GM18505 (cell line): ENCODE measurements at regions not wholly inside any gene's neighbourhood (a gene's known extent, or its start where the extent isn't known, plus 50 kb on each side); places are given as distances from the start of the nearest gene placed in this dataset.
A peak's percentile ranks its signal among the peaks of the same experiment; 100 is the strongest.

Experiments
- ATAC-seq: cut with Tn5 transposase; IDR thresholded peaks from one replicate; pipeline ENCODE4 v1.9.1; 2021; ENCODE audit not compliant: unreplicated experiment
- POLR2A ChIP-seq: IDR thresholded peaks from 4 replicates; pipeline ENCODE4 v1.6.1; 2011; ENCODE audit warnings: borderline replicate concordance; ENCODE audit not compliant: insufficient read depth, insufficient read length; ENCODE audit errors: extremely low read depth

DNA sequence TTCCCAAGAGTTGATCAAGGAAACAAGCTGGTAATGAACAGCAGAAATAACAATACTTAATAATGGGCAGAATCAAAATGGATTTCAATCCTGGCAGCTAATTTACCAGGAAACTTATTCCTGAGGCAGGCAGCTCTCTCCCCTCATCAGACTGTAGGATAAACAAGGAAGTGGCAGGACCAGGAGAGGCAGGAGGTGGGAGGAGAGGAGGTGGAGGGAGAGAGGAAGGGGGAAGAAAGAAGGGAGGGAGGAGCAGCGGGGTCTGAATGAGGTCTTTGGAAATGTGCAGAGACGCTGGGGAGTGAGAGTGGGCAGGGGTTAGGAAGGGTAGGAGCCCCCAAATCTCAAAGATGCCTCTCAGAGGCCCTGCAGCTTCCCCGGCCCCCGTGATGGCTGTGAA lies 231.5 kb downstream of the BCOR start:
- no peak for TF ChIP-seq POLR2A
- no peak for ATAC-seq

DNA sequence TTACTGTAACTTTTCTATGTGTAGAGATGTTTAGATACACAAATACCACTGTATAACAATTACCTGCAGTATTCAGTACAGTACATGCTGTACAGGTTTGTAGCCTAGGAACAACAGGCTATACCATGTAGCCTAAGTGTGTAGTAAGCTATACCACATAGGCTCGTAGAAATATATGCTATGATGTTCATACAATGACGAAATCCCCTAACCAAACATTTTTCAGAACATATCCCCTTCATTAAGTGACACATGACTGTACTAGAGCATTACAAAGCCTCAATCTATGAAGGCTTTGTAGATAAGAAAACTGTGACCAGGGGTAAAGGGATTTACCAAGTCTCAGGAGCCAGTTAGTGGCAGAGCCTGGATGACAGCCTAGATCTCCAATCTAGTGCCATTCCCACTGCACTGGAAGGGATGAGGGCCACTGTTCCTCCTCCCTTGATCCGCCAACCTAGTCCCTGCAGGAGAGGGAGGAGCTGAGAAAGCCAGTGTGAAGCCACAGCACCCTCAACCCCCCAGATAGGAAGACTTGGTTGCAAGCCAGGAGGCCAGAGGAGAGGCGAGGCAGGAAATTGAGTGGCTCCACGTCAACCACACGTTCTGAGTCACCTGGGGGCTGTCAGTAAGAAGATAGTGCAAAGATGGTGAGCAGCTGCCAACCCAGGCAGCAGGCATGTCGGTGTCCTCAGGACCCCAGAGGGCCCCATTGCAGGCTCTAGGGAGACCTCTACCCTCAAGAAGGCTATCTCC lies 227.7 kb downstream of the BCOR start:
- no peak for TF ChIP-seq POLR2A
- ATAC-seq = no peak

DNA sequence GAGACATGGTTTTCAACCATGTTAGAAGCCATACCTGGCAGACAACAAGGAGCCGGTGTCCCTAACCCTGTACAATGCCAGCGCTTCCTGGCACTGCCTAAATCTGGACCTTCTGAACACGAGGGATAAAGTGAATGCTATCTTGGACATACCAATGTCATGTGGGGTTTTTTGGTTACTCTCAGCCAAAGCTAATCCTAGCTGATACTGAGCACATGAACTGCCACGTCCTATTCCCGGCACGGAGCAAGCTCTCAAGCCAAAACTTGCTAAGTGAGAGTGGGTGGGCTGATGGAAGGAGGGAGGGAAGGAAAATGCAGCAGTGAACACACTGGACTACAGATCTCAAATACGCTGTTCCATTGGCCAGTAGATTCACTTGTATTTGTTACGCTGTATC lies 226.1 kb downstream of the BCOR start:
- ATAC-seq = no peak
- TF ChIP-seq POLR2A = no peak

DNA sequence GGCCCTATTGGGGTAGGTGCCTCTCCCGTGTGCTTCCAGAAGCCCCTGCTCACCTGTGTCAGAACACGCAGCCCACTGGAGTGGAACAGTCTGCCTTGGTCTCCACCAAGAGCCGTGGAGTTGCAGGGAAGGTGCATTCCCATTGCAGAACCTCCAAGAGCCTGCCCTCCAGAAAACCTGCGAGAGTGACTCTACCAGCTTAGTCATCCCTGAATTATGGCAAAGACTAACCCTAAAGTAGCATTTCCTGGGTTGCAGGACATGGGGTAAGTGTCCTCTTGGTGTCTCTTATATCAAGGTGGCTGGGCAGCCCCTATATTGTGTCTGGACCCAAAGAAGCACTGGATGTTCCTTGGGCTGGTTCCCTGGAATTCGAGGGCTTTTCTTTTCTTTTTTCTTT lies 224.6 kb downstream of the BCOR start:
- ATAC-seq = no peak
- TF ChIP-seq POLR2A = no peak

DNA sequence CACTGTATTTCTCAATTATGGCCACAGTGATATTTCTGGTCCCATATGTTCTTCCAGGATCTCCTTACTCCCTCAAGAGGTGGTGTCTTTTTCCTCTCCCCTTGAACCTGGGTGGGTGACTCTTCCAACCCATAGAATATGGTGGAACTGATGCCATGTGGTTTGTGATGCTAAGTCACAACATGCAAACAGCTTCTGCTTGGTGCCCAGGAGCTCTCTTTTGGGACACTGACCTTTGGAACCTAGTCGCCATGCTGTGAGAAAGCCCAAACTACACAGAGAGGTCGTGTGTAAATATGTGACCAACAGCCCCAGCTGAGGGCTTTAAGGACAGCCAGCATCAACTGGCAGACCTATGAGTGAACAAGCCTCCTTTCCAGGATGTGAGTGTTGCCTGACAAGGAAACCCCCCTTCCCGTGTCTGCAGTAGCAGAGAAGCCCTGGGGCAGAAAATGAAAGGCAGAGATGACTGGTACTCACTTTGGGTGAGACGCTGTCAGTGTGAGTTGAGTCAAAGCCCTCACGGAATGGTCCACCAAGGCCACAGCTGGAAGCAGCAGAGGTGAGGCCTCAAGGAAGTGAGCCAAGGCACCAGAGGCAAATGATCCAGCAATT lies 223.4 kb downstream of the BCOR start:
- ATAC-seq = peak; percentile 95
- no peak for TF ChIP-seq POLR2A

DNA sequence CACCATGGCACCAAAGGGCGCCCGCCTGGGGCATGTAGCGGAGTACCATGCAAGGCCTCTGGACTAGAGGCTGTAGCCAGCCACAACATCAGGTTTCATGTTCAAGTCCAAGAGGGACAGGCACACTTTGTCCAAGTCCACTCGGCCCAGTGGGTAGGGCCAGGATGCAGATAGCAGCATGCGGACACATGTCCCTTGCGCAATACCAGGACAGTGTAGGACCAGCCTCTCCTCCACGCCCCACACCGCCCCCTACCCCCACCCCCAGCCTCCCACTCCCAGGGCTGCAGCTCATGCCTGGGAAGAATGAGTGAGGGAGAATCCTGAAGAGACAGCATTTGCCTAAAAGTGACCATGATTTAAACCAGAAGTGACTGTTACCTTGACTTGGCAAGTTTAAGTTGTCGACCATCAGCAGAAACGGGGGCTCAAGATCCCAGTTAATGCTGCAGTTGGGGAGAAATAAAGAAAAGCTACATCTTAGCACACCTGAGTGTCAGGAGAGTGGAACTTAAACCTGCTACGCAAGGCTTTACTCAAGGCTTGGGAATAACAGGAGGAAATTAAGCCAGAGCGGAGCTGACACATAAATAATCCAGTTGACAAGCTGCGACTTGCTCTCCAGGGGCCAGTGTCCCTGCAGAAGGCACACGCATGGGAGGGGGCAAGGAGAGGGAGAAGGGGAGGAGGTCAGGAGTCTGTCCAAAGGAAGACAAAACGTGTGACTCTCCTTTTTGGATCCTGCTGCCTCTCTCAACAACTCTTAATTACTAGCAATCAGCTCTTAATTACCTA lies 221.7 kb downstream of the BCOR start:
- no peak for TF ChIP-seq POLR2A
- ATAC-seq = no peak

DNA sequence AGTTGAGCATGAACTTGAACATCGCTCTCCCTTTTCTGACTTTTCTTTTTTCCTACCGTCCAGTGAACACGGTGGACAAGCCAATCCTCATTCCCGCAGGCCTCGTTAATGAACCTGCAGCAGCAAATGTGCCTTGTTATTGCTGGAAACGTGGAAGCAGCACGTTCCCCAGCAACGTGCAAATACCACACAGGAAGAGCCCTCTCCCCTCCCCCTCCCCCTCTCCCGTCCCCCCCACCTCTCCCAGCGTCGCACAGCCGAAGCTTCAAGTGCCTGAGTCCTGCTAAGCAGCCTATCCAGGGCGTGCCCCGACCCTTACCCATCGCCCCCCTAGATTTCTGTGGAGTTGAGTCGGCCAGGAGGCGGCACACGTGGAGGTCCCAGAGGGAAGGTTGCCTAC lies 219.9 kb downstream of the BCOR start:
- TF ChIP-seq POLR2A = no peak
- no peak for ATAC-seq

DNA sequence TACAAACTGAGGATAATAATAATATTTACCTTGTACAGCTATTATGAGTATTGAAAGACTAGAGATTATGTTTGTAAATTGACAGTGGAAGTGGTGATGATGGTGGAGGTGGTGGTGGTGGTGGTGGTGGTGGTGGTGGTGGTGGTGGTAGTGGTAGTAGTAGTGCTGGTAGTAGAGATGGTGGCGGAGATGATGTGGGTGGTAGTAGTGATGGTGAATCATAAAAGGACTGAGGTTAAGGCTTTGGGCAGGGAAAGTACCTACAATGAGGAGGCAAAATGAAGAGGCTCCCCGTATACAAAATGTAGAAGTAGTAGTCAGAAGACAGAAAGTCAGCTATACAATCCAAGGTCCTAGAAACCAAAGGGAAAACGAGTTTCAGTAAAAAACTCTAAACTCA lies 214.1 kb downstream of the BCOR start:
- TF ChIP-seq POLR2A = no peak
- ATAC-seq = no peak

DNA sequence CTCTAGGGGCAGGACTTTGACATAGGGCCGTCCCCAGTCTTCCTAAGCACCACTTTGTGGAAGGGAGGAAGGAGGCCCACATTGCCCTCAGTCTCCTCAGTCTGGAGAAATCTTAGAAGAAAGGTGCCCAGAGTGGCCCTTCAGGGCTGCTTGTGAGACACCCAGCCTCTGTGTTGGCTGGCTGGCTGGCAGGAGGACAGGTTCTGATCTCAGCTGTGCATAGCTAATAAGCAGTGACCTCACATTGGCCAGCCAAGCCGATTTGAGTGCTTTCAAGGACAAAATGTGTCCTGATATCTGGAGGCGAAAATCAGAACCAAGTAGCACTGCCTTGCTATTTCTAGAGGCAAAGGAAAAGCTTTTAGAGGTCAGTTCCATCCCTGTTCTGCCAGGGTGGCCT lies 211.5 kb downstream of the BCOR start:
- TF ChIP-seq POLR2A = no peak
- ATAC-seq = no peak

DNA sequence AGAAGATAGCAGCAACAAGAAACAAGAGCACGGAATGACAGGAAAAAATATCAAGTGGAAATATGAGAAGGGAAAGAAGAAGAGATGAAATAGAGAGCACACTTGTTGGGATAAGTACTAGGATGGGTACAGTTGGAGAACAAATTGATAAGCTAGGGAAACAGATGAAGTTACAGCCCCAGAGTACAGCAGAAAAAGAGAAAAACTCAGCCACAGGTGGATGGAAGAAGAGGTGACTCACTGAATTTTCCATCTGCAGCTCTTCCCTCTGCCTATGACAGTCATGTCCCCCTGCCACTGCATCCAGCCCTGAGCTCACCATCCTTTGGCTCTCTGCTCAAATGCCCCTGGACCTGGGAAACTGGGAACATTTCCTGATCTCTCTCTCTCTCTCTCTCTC lies 209.0 kb downstream of the BCOR start:
- no peak for ATAC-seq
- no peak for TF ChIP-seq POLR2A

DNA sequence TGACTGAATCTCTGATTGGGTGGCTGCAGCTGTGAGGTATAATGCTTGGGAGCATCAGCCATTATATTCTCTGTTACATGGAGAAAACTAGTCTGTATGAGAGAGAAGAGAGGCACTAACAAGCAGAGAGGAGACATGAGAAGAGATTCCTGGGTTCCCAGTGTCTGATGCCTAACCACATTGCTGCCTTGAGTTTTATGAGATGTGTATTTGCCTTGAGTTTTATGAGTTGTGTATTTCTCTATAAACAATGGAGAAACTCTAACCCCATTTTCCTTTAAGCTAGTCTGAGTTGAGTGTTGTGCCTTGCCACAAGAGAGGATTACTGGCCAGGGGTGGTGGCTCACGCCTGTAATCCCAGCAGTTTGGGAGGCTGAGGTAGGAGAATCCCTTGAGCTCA lies 208.1 kb downstream of the BCOR start:
- no peak for ATAC-seq

DNA sequence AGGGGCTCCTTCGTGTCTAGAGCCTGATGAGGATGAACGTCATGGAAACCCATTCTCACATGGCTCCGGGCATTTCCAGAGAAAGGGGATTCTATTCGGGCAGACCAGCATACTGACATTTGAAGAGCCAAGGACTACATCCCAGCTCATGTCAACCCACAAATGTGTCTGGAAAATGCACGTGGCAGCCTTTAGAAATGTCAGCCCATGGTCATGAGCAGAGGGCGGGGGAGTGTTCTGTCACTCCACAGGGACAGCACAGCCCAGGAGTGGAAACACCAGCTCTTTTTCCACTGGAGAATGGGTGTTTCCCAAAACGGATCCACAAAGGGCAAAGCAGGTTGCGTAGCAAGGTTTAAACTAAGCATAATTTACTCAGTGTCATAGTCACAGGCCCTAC lies 207.0 kb downstream of the BCOR start:
- no peak for ATAC-seq
- no peak for TF ChIP-seq POLR2A

More for the DNA sequence above, 208.1 kb downstream of the BCOR start:
- no peak for TF ChIP-seq POLR2A

DNA sequence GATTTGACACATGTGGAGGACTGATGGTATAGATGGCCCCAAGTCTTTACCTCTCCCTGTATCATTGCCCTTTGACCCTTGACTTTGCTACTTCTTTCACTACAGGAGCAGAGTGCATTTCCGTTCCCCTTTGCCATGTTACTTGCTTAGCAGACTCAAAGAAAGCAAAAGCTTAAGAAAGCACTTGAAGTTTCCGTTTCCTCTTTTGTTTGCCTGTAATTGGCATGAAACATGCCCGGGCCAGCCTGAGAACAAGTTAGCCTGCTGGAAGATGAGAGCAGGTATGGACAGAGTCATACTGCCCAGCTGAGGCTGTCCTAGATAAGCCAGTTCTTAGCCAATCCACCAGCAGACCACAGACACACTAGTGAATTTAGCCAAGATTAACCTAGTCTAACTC lies 206.0 kb downstream of the BCOR start:
- no peak for TF ChIP-seq POLR2A
- ATAC-seq = no peak
